ENCODE measurements at regions not wholly inside any gene's neighbourhood (a gene's known extent, or its start where the extent isn't known, plus 50 kb on each side); places are given as distances from the start of the nearest gene placed in this dataset.

DNA sequence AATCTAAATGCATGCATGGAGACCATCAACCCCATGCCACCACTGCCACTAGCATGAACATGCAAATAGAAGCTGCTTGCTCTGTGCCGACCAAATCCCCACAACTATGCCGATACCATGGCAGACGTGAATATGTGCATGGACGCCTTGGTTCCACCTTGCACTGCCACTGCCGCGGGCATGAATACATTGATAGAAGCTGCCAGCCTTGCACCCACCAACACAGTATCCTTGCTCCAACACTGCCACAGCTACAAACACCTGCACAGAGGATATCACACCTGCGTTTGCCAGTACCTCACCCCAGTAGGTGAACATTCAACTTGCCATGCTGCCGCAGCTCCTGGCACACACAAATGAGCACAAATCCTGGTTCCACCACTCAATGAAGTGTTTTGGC, 527.4 kb upstream of the REG3G start:
- H3K27me3 ChIP-seq (ENCODE audit: low read length), result no peaks in the 10 kb centered on the region
- no peak overlapping the region for H3K4me3 ChIP-seq (ENCODE audit: low read length)
- H3K9ac ChIP-seq (ENCODE audit: low read length), result no peak overlapping the region
- no peak for DNase-seq
- H4K20me1 ChIP-seq (ENCODE audit: insufficient read depth, low read depth, low read length), result no peaks in the 10 kb centered on the region
- H3K9me2 ChIP-seq (replicated peaks; ENCODE audit: insufficient read depth, low read length), result no peaks in the 10 kb centered on the region
- no peak overlapping the region for H3K4me2 ChIP-seq (ENCODE audit: low read depth, low read length, poor library complexity, severe bottlenecking)
- no peaks in the 10 kb centered on the region for H3K79me2 ChIP-seq (ENCODE audit: low read length)
- no peaks in the 10 kb centered on the region for H3K4me1 ChIP-seq (ENCODE audit: low read length)
- no peaks in the 10 kb centered on the region for H3K36me3 ChIP-seq (ENCODE audit: insufficient read depth, low read length)
- no peak overlapping the region for H3K27ac ChIP-seq (ENCODE audit: low read length)
- 0 out of 2 replicates have a peak, but pooled peaks cover 3% of the 10 kb centered on the region for H3K9me3 ChIP-seq (ENCODE audit: low read length)
- no peak overlapping the region for H2AFZ ChIP-seq (ENCODE audit: low read length)

DNA sequence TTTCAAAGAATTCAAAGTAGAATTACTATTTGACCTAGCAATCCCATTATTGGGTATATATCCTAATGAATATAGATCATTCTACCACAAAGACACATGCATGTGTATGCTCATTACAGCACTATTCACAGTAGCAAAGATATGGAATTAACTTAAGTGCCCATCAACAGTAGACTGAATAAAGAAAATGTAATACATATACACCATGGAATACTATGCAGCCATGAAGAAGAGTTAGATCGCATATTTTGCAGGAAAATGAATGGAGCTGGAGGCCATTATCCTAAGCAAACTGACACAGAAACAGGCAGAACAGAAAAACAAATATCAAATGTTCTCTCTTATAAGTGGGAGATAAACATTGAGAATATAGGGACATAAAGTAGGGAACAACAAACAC, 519.2 kb upstream of the REG3G start:
- Histone ChIP-seq H3K4me1 (ENCODE audit: low read length) (no peaks in the 10 kb centered on the region), H3K27ac (ENCODE audit: low read length) (no peak overlapping the region), H3K9ac (ENCODE audit: low read length) (no peak overlapping the region), H4K20me1 (ENCODE audit: insufficient read depth, low read depth, low read length) (no peaks in the 10 kb centered on the region), H3K36me3 (ENCODE audit: insufficient read depth, low read length) (no peaks in the 10 kb centered on the region), H3K4me3 (ENCODE audit: low read length) (no peak overlapping the region), H2AFZ (ENCODE audit: low read length) (no peak overlapping the region), H3K27me3 (ENCODE audit: low read length) (no peaks in the 10 kb centered on the region), H3K4me2 (ENCODE audit: low read depth, low read length, poor library complexity, severe bottlenecking) (no peak overlapping the region), H3K9me3 (ENCODE audit: low read length) (peaks cover 6% of the 10 kb centered on the region; the same call in 1 of the 2 replicates), H3K79me2 (ENCODE audit: low read length) (no peaks in the 10 kb centered on the region), H3K9me2 (replicated peaks; ENCODE audit: insufficient read depth, low read length) (peaks cover 5% of the 10 kb centered on the region; the same call in 1 of the 2 replicates)
- DNase-seq, result no peak

DNA sequence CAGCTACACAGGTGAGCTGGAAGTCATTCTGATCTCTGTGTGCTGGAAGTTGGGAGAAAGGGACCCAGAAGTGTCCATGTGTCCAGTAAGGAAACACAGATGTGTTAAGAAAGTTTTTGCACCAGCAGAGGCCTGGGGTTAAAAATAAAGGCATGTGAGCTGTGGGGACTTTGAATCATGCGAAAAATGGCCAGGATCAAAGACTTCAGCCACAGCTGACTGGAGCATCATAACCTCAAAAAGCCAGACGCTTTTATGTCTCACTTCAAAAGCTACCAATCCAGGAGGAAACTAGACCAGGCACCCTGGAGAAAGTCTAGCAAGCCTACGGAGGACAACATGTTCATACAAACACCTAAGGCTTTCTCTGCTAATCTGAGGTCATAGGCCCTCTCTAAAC, 503.6 kb upstream of the REG3G start:
- H3K27ac ChIP-seq (ENCODE audit: low read length), result no peak overlapping the region

DNA sequence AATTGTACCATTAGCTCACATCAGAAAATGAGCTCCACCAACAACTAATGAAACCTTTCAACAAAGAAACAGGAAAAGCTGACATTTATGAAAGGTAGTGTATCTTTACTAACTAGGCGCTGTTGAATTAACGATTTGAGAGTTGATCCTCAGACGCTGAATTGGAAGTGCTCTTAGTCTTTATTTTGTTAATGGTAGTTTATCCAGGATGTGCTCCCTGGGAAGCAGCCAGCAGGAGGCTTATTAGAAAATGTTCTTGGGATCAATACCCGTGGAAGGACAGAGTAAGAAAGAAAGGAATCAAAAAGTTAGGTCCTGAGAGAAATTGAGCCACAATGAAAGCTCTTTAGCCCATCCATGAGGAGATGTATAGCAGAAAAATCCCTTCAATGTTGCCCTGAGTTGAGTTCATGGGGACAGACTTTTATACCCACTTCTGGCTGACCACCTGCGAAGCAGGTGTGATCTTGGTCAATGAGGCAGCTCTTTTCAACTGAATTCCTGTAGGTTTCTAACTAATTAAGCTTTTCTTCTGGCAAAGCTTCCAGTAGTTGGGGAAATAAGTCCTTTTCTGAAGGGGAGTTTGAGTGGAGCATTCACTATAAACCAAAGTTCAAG, 492.6 kb upstream of the REG3G start:
- H3K4me1 ChIP-seq (ENCODE audit: low read length), result no peaks in the 10 kb centered on the region
- DNase-seq, result no peak
- H2AFZ ChIP-seq (ENCODE audit: low read length), result no peak overlapping the region
- no peak overlapping the region for H3K4me3 ChIP-seq (ENCODE audit: low read length)
- no peak overlapping the region for H3K4me2 ChIP-seq (ENCODE audit: low read depth, low read length, poor library complexity, severe bottlenecking)
- no peak overlapping the region for H3K27ac ChIP-seq (ENCODE audit: low read length)
- no peak overlapping the region for H3K9ac ChIP-seq (ENCODE audit: low read length)
- no peaks in the 10 kb centered on the region for H3K79me2 ChIP-seq (ENCODE audit: low read length)
- no peaks in the 10 kb centered on the region for H3K9me3 ChIP-seq (ENCODE audit: low read length)
- no peaks in the 10 kb centered on the region for H4K20me1 ChIP-seq (ENCODE audit: insufficient read depth, low read depth, low read length)
- no peaks in the 10 kb centered on the region; the same call in 1 of the 2 replicates for H3K27me3 ChIP-seq (ENCODE audit: low read length)
- no peaks in the 10 kb centered on the region; the same call in 1 of the 2 replicates for H3K9me2 ChIP-seq (replicated peaks; ENCODE audit: insufficient read depth, low read length)
- H3K36me3 ChIP-seq (ENCODE audit: insufficient read depth, low read length), result no peaks in the 10 kb centered on the region

More for the DNA sequence above, 503.6 kb upstream of the REG3G start:
- Histone ChIP-seq H3K4me2 (ENCODE audit: low read depth, low read length, poor library complexity, severe bottlenecking) (no peak overlapping the region), H3K4me1 (ENCODE audit: low read length) (no peaks in the 10 kb centered on the region), H3K4me3 (ENCODE audit: low read length) (no peak overlapping the region), H3K27me3 (ENCODE audit: low read length) (no peaks in the 10 kb centered on the region), H3K9me3 (ENCODE audit: low read length) (no peaks in the 10 kb centered on the region), H3K79me2 (ENCODE audit: low read length) (no peaks in the 10 kb centered on the region), H2AFZ (ENCODE audit: low read length) (no peak overlapping the region), H3K9me2 (replicated peaks; ENCODE audit: insufficient read depth, low read length) (no peaks in the 10 kb centered on the region), H3K9ac (ENCODE audit: low read length) (no peak overlapping the region), H3K36me3 (ENCODE audit: insufficient read depth, low read length) (no peaks in the 10 kb centered on the region), H4K20me1 (ENCODE audit: insufficient read depth, low read depth, low read length) (no peaks in the 10 kb centered on the region)
- no peak for DNase-seq

DNA sequence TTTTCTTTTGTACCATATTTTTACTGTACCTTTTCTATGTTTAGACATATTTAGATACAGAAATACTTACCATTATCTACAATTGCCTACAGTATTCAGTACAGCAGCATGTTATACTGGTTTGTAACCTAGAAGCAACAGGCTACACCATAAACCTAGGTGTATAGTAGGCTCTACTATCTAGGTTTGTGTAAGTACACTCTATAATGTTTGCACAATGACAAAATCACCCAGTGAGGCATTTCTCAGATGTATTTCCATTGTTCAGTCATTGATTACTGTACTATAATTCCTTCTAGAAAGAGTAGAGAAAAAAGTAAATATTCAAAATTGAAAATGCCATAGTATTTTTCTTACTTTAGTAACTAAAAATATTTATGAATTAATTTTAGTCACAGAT, 490.1 kb upstream of the REG3G start:
- Histone ChIP-seq H3K4me2 (ENCODE audit: low read depth, low read length, poor library complexity, severe bottlenecking) (no peak overlapping the region), H3K27ac (ENCODE audit: low read length) (no peak overlapping the region), H3K9ac (ENCODE audit: low read length) (no peak overlapping the region), H3K79me2 (ENCODE audit: low read length) (no peaks in the 10 kb centered on the region), H3K4me3 (ENCODE audit: low read length) (no peak overlapping the region), H3K36me3 (ENCODE audit: insufficient read depth, low read length) (no peaks in the 10 kb centered on the region), H3K9me2 (replicated peaks; ENCODE audit: insufficient read depth, low read length) (no peaks in the 10 kb centered on the region; the same call in 1 of the 2 replicates), H2AFZ (ENCODE audit: low read length) (no peak overlapping the region), H3K4me1 (ENCODE audit: low read length) (no peaks in the 10 kb centered on the region), H3K9me3 (ENCODE audit: low read length) (no peaks in the 10 kb centered on the region), H3K27me3 (ENCODE audit: low read length) (no peaks in the 10 kb centered on the region; the same call in 1 of the 2 replicates), H4K20me1 (ENCODE audit: insufficient read depth, low read depth, low read length) (no peaks in the 10 kb centered on the region)
- no peak for DNase-seq

DNA sequence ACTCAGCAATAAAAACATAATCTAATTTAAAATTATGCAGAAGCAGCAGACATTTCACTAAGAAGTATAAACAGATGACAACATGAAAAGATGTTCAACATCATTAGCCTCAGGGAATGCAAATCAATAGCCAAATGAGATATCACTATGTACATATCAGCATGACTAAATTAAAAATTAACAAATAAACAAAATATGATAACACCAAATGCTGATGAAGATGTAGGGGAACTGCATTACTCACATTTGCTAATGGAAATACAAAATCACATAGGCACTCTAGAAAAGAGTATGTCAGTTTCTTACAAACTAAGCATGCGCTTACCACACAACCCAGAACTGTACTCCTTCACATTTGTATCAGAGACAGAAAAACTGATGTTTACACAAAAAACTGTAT, 487.2 kb upstream of the REG3G start:
- H3K36me3 ChIP-seq (ENCODE audit: insufficient read depth, low read length), result no peaks in the 10 kb centered on the region
- no peaks in the 10 kb centered on the region for H3K27me3 ChIP-seq (ENCODE audit: low read length)
- H3K4me1 ChIP-seq (ENCODE audit: low read length), result no peaks in the 10 kb centered on the region
- H3K9me2 ChIP-seq (replicated peaks; ENCODE audit: insufficient read depth, low read length), result no peaks in the 10 kb centered on the region; the same call in 1 of the 2 replicates
- H2AFZ ChIP-seq (ENCODE audit: low read length), result no peak overlapping the region
- H4K20me1 ChIP-seq (ENCODE audit: insufficient read depth, low read depth, low read length), result no peaks in the 10 kb centered on the region
- H3K27ac ChIP-seq (ENCODE audit: low read length), result no peak overlapping the region
- H3K4me3 ChIP-seq (ENCODE audit: low read length), result no peak overlapping the region
- no peak for DNase-seq
- no peak overlapping the region for H3K9ac ChIP-seq (ENCODE audit: low read length)
- H3K4me2 ChIP-seq (ENCODE audit: low read depth, low read length, poor library complexity, severe bottlenecking), result no peak overlapping the region
- no peaks in the 10 kb centered on the region for H3K79me2 ChIP-seq (ENCODE audit: low read length)
- H3K9me3 ChIP-seq (ENCODE audit: low read length), result no peaks in the 10 kb centered on the region

DNA sequence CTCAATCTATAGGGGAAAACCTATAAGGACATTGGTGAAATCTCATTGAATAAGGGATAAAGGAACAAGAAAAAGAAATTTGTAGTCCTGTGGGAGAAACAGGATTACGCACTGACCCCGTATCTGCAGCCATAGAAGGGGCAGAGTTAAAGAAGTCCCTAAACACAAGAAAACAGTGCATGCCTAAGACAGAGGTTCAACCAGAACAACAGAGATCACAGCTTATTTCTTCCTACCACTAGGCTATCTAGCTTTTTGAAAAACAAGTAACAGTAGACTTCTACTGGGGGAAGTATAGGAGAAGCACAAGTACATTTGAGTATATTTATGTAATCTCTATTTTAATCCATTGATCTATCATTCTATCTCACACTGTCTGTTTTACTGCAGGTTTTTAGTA, 485.2 kb upstream of the REG3G start:
- H3K4me2 ChIP-seq (ENCODE audit: low read depth, low read length, poor library complexity, severe bottlenecking), result no peak overlapping the region
- H3K9me3 ChIP-seq (ENCODE audit: low read length), result no peaks in the 10 kb centered on the region
- H3K79me2 ChIP-seq (ENCODE audit: low read length), result no peaks in the 10 kb centered on the region

DNA sequence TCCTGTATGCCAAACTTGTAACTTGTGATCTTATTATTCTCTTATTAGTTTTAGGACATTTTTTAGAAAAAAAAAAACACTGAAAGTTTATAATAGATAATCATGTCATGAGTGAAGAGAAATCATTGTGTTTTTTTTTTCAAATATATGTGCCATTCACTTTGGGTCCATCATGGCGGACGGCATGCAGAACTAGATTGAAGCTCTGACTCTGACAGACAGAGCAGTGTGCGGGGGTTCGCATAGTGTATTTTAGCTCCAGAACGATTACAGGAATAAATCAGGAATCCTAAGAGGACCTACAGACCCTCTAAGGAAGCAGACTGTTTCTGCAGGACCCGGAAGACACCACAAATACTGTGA, 484.4 kb upstream of the REG3G start:
- Histone ChIP-seq H3K36me3 (ENCODE audit: insufficient read depth, low read length) (no peaks in the 10 kb centered on the region), H3K4me2 (ENCODE audit: low read depth, low read length, poor library complexity, severe bottlenecking) (no peak overlapping the region), H3K27ac (ENCODE audit: low read length) (no peak overlapping the region), H3K27me3 (ENCODE audit: low read length) (no peaks in the 10 kb centered on the region), H2AFZ (ENCODE audit: low read length) (no peak overlapping the region), H3K9ac (ENCODE audit: low read length) (no peak overlapping the region), H3K79me2 (ENCODE audit: low read length) (no peaks in the 10 kb centered on the region), H3K4me1 (ENCODE audit: low read length) (no peaks in the 10 kb centered on the region), H3K9me3 (ENCODE audit: low read length) (no peaks in the 10 kb centered on the region), H3K4me3 (ENCODE audit: low read length) (no peak overlapping the region), H4K20me1 (ENCODE audit: insufficient read depth, low read depth, low read length) (no peaks in the 10 kb centered on the region), H3K9me2 (replicated peaks; ENCODE audit: insufficient read depth, low read length) (no peaks in the 10 kb centered on the region; the same call in 1 of the 2 replicates)
- DNase-seq, result no peak

More for the DNA sequence above, 485.2 kb upstream of the REG3G start:
- no peak overlapping the region for H3K27ac ChIP-seq (ENCODE audit: low read length)
- no peak overlapping the region for H2AFZ ChIP-seq (ENCODE audit: low read length)
- no peak for DNase-seq
- no peak overlapping the region for H3K9ac ChIP-seq (ENCODE audit: low read length)
- H3K4me1 ChIP-seq (ENCODE audit: low read length), result no peaks in the 10 kb centered on the region
- H3K36me3 ChIP-seq (ENCODE audit: insufficient read depth, low read length), result no peaks in the 10 kb centered on the region
- H4K20me1 ChIP-seq (ENCODE audit: insufficient read depth, low read depth, low read length), result no peaks in the 10 kb centered on the region
- H3K4me3 ChIP-seq (ENCODE audit: low read length), result no peak overlapping the region
- H3K27me3 ChIP-seq (ENCODE audit: low read length), result no peaks in the 10 kb centered on the region
- H3K9me2 ChIP-seq (replicated peaks; ENCODE audit: insufficient read depth, low read length), result no peaks in the 10 kb centered on the region; the same call in 1 of the 2 replicates
